ENCODE measurements at regions not wholly inside any gene's neighbourhood (a gene's known extent, or its start where the extent isn't known, plus 50 kb on each side); places are given as distances from the start of the nearest gene placed in this dataset.

- CTCF ChIA-PET: no interaction called here
- DNase-seq: no peak
- Mint-ChIP-seq H3K9me3 (no peaks in the 10 kb centered on the region), H3K27me3 (no peaks in the 10 kb centered on the region), H3K4me3 (no peak overlapping the region), H3K36me3 (no peaks in the 10 kb centered on the region), H3K27ac (no peak overlapping the region), H3K4me1 (peaks cover 6% of the 10 kb centered on the region)
These were observed 50.6 kb upstream of the ZMYND8 start for GRCh38 chr20:47406849-47407682.

- no peak for DNase-seq
- Mint-ChIP-seq H3K27ac (no peak overlapping the region), H3K27me3 (no peaks in the 10 kb centered on the region), H3K4me3 (no peak overlapping the region), H3K36me3 (peaks cover 7% of the 10 kb centered on the region), H3K9me3 (no peaks in the 10 kb centered on the region), H3K4me1 (peaks cover 42% of the 10 kb centered on the region)
- CTCF ChIA-PET: no interaction called here
These were observed 54.7 kb upstream of the ZMYND8 start for GRCh38 chr20:47411161-47411560.

GRCh38 chr20:47412083-47412482, 55.6 kb upstream of the ZMYND8 start:
- H3K4me1 Mint-ChIP-seq: peaks cover 49% of the 10 kb centered on the region
- no peak overlapping the region for H3K4me3 Mint-ChIP-seq
- no peak for DNase-seq
- peak overlapping the region; percentile 81 for H3K27ac Mint-ChIP-seq
- peaks cover 5% of the 10 kb centered on the region for H3K27me3 Mint-ChIP-seq
- H3K9me3 Mint-ChIP-seq: no peaks in the 10 kb centered on the region
- CTCF ChIA-PET: interaction anchor here (0.8 to 1.4 kb wide), 2 partner anchors 8 to 29 kb away, joined by 4 read pairs; no protein-coding TSS in a partner anchor
- H3K36me3 Mint-ChIP-seq: peaks cover 7% of the 10 kb centered on the region

- Mint-ChIP-seq H3K27ac (peak overlapping the region; percentile 81), H3K9me3 (no peaks in the 10 kb centered on the region), H3K4me3 (no peak overlapping the region), H3K27me3 (peaks cover 5% of the 10 kb centered on the region), H3K36me3 (peaks cover 7% of the 10 kb centered on the region), H3K4me1 (peaks cover 60% of the 10 kb centered on the region)
- CTCF ChIA-PET: interaction anchor here (0.5 to 1.4 kb wide), 2 partner anchors 9 to 211 kb away, joined by 3 to 4 read pairs; no protein-coding TSS in a partner anchor
- DNase-seq: no peak
These were observed 56.7 kb upstream of the ZMYND8 start for GRCh38 chr20:47413189-47413588.

GRCh38 chr20:47417245-47418068, 61.0 kb upstream of the ZMYND8 start:
- H3K9me3 Mint-ChIP-seq: no peaks in the 10 kb centered on the region
- H3K4me1 Mint-ChIP-seq: peaks cover 57% of the 10 kb centered on the region
- no peak for DNase-seq
- CTCF ChIA-PET: interaction anchor here (1.1 to 1.4 kb wide), 2 partner anchors 33 to 204 kb away, joined by 3 read pairs; no protein-coding TSS in a partner anchor
- peaks cover 7% of the 10 kb centered on the region for H3K36me3 Mint-ChIP-seq
- peaks cover 5% of the 10 kb centered on the region for H3K27me3 Mint-ChIP-seq
- H3K4me3 Mint-ChIP-seq: no peak overlapping the region
- peak overlapping the region; percentile 14 for H3K27ac Mint-ChIP-seq

GRCh38 chr20:47418069-47418757, 61.7 kb upstream of the ZMYND8 start:
- Mint-ChIP-seq H3K4me3 (no peak overlapping the region), H3K27ac (no peak overlapping the region), H3K9me3 (no peaks in the 10 kb centered on the region), H3K36me3 (peaks cover 7% of the 10 kb centered on the region), H3K27me3 (peaks cover 5% of the 10 kb centered on the region), H3K4me1 (peaks cover 50% of the 10 kb centered on the region)
- no peak for DNase-seq
- CTCF ChIA-PET: no interaction called here

GRCh38 chr20:47419953-47420514, 63.5 kb upstream of the ZMYND8 start:
- no peak for DNase-seq
- no peaks in the 10 kb centered on the region for H3K9me3 Mint-ChIP-seq
- peaks cover 34% of the 10 kb centered on the region for H3K4me1 Mint-ChIP-seq
- no peak overlapping the region for H3K4me3 Mint-ChIP-seq
- CTCF ChIA-PET: no interaction called here
- peaks cover 7% of the 10 kb centered on the region for H3K36me3 Mint-ChIP-seq
- H3K27me3 Mint-ChIP-seq: peaks cover 5% of the 10 kb centered on the region
- no peak overlapping the region for H3K27ac Mint-ChIP-seq

- H3K27ac Mint-ChIP-seq: no peak overlapping the region
- no peaks in the 10 kb centered on the region for H3K36me3 Mint-ChIP-seq
- H3K4me3 Mint-ChIP-seq: no peak overlapping the region
- peaks cover 23% of the 10 kb centered on the region for H3K4me1 Mint-ChIP-seq
- H3K27me3 Mint-ChIP-seq: peaks cover 5% of the 10 kb centered on the region
- H3K9me3 Mint-ChIP-seq: no peaks in the 10 kb centered on the region
- DNase-seq: no peak
- CTCF ChIA-PET: no interaction called here
These were observed 64.6 kb upstream of the ZMYND8 start for GRCh38 chr20:47421076-47421475.

- H3K27ac Mint-ChIP-seq: no peak overlapping the region
- no peak for DNase-seq
- no peaks in the 10 kb centered on the region for H3K27me3 Mint-ChIP-seq
- H3K36me3 Mint-ChIP-seq: peaks cover 8% of the 10 kb centered on the region
- peaks cover 13% of the 10 kb centered on the region for H3K9me3 Mint-ChIP-seq
- CTCF ChIA-PET: no interaction called here
- no peaks in the 10 kb centered on the region for H3K4me1 Mint-ChIP-seq
- no peak overlapping the region for H3K4me3 Mint-ChIP-seq
These were observed 67.1 kb upstream of the ZMYND8 start for GRCh38 chr20:47423586-47423985.

GRCh38 chr20:47427067-47427466, 70.6 kb upstream of the ZMYND8 start:
- CTCF ChIA-PET: no interaction called here
- H3K9me3 Mint-ChIP-seq: peaks cover 16% of the 10 kb centered on the region
- peaks cover 8% of the 10 kb centered on the region for H3K36me3 Mint-ChIP-seq
- no peaks in the 10 kb centered on the region for H3K4me1 Mint-ChIP-seq
- no peak overlapping the region for H3K4me3 Mint-ChIP-seq
- DNase-seq: no peak
- H3K27me3 Mint-ChIP-seq: no peaks in the 10 kb centered on the region
- no peak overlapping the region for H3K27ac Mint-ChIP-seq

GRCh38 chr20:47427746-47428145, 71.2 kb upstream of the ZMYND8 start:
- no peak for DNase-seq
- peaks cover 16% of the 10 kb centered on the region for H3K9me3 Mint-ChIP-seq
- H3K36me3 Mint-ChIP-seq: peaks cover 8% of the 10 kb centered on the region
- no peak overlapping the region for H3K27ac Mint-ChIP-seq
- H3K4me3 Mint-ChIP-seq: no peak overlapping the region
- peaks cover 6% of the 10 kb centered on the region for H3K27me3 Mint-ChIP-seq
- CTCF ChIA-PET: no interaction called here
- H3K4me1 Mint-ChIP-seq: no peaks in the 10 kb centered on the region

- DNase-seq: no peak
- H3K4me3 Mint-ChIP-seq: no peak overlapping the region
- peaks cover 16% of the 10 kb centered on the region for H3K9me3 Mint-ChIP-seq
- H3K27ac Mint-ChIP-seq: no peak overlapping the region
- H3K4me1 Mint-ChIP-seq: no peaks in the 10 kb centered on the region
- peaks cover 11% of the 10 kb centered on the region for H3K27me3 Mint-ChIP-seq
- peaks cover 8% of the 10 kb centered on the region for H3K36me3 Mint-ChIP-seq
- CTCF ChIA-PET: no interaction called here
These were observed 71.7 kb upstream of the ZMYND8 start for GRCh38 chr20:47428164-47428563.

- DNase-seq: no peak
- Mint-ChIP-seq H3K27ac (no peak overlapping the region), H3K4me1 (no peaks in the 10 kb centered on the region), H3K36me3 (peaks cover 8% of the 10 kb centered on the region), H3K9me3 (peaks cover 16% of the 10 kb centered on the region), H3K4me3 (no peak overlapping the region), H3K27me3 (peaks cover 14% of the 10 kb centered on the region)
- CTCF ChIA-PET: no interaction called here
These were observed 72.4 kb upstream of the ZMYND8 start for GRCh38 chr20:47428851-47429336.

GRCh38 chr20:47429409-47429808, 72.3 kb upstream of the NCOA3 start:
- peaks cover 14% of the 10 kb centered on the region for H3K27me3 Mint-ChIP-seq
- no peak overlapping the region for H3K27ac Mint-ChIP-seq
- peaks cover 16% of the 10 kb centered on the region for H3K9me3 Mint-ChIP-seq
- no peak overlapping the region for H3K4me3 Mint-ChIP-seq
- CTCF ChIA-PET: no interaction called here
- H3K36me3 Mint-ChIP-seq: peaks cover 8% of the 10 kb centered on the region
- no peak for DNase-seq
- H3K4me1 Mint-ChIP-seq: no peaks in the 10 kb centered on the region
